HEK293T (cell line): ENCODE measurements at regions not wholly inside any gene's neighbourhood (a gene's known extent, or its start where the extent isn't known, plus 50 kb on each side); places are given as distances from the start of the nearest gene placed in this dataset.

Experiments used
- ARNT ChIP-seq: fragments of 450-650 bp; IDR thresholded peaks from 2 replicates; pipeline ENCODE4 v1.6.1; 2017; ENCODE audit warnings: mild to moderate bottlenecking
- ELF4 ChIP-seq: fragments of 450-650 bp; IDR thresholded peaks from 2 replicates; pipeline ENCODE4 v1.6.1; 2017; ENCODE audit warnings: antibody characterized with exemption
- FOXA1 ChIP-seq: fragments of 450-650 bp; IDR thresholded peaks from 2 replicates; pipeline ENCODE4 v1.6.1; 2016; ENCODE audit warnings: mild to moderate bottlenecking
- FOXK2 ChIP-seq: fragments of 450-650 bp; IDR thresholded peaks from 2 replicates; pipeline ENCODE4 v1.6.1; 2016; ENCODE audit warnings: mild to moderate bottlenecking
- FOXM1 ChIP-seq: fragments of 450-650 bp; IDR thresholded peaks from 2 replicates; pipeline ENCODE4 v1.6.1; 2017; ENCODE audit warnings: mild to moderate bottlenecking, borderline replicate concordance
- HDGF ChIP-seq: fragments of 450-650 bp; IDR thresholded peaks from 2 replicates; pipeline ENCODE4 v1.6.1; 2017; ENCODE audit warnings: antibody characterized with exemption, borderline replicate concordance
- PKNOX1 ChIP-seq: fragments of 450-650 bp; IDR thresholded peaks from 2 replicates; pipeline ENCODE4 v1.6.1; 2016
- SP1 ChIP-seq: fragments of 450-650 bp; IDR thresholded peaks from 2 replicates; pipeline ENCODE4 v1.6.1; 2017
- SUZ12 ChIP-seq: fragments of 450-650 bp; IDR thresholded peaks from 2 replicates; pipeline ENCODE4 v1.6.1; 2016; ENCODE audit warnings: mild to moderate bottlenecking
- TARDBP ChIP-seq: fragments of 450-650 bp; IDR thresholded peaks from 2 replicates; pipeline ENCODE4 v1.6.1; 2016
- ZNF384 ChIP-seq: fragments of 450-650 bp; IDR thresholded peaks from 2 replicates; pipeline ENCODE4 v1.6.1; 2016

- TF ChIP-seq ARNT (no peak), ELF4 (no peak), FOXA1 (no peak), TARDBP (no peak), FOXM1 (no peak), PKNOX1 (no peak), HDGF (no peak), SP1 (no peak), ZNF384 (no peak), FOXK2 (no peak), SUZ12 (no peak)
Measured at GRCh38 chr2:81467096-81467495, 1162.5 kb upstream of the LRRTM1 start.
